Naive thymus-derived CD4-positive, alpha-beta T cell (primary cell): ENCODE measurements at regions not wholly inside any gene's neighbourhood (a gene's known extent, or its start where the extent isn't known, plus 50 kb on each side); places are given as distances from the start of the nearest gene placed in this dataset.
A peak's percentile ranks its signal among the peaks of the same experiment; 100 is the strongest.

Experiments
- ATAC-seq: fragments of 150-1000 bp; cut with Tn5 transposase; 2 replicates; pipeline ENCODE4 v1.10.0; 2021; ENCODE audit warnings: mild to moderate bottlenecking, moderate library complexity
- CTCF ChIA-PET: fragments of 350-600 bp; sonication (Branson Sonifier 250); formaldehyde crosslinking; loops from one replicate; lab custom pipeline; 2021; ENCODE audit warnings: antibody characterized with exemption; lab: Charles Lee
- POLR2A ChIA-PET: fragments of 350-600 bp; sonication (Branson Sonifier 250); formaldehyde crosslinking; loops from one replicate; lab custom pipeline; 2021; ENCODE audit warnings: antibody characterized with exemption, inconsistent platforms; lab: Charles Lee
- DNase-seq, 9 donors: peaks; one replicate each; pipeline versions ENCODE4 v3.0.0 to v3.0.0-alpha.2; 2020 to 2022; ENCODE audit warnings: mixed read lengths in 1 of 9
- H3K27ac ChIP-seq: one replicate; pipeline ENCODE4 v1.7.0; 2013; ENCODE audit warnings: mild to moderate bottlenecking, low read depth, low read length, moderate library complexity
- H3K27me3 ChIP-seq, 2 donors: one replicate each; pipeline ENCODE4 v1.7.0; 2013; ENCODE audit warnings: low read length in 2 of 2, mild to moderate bottlenecking in 2 of 2, moderate library complexity in 2 of 2; ENCODE audit not compliant: control insufficient read depth in 2 of 2, insufficient read depth in 2 of 2
- H3K36me3 ChIP-seq, 3 experiments: 1 replicate in 2 of 3; 2 replicates in 1 of 3; pipeline ENCODE4 v1.7.0; 2013; ENCODE audit warnings: low read length in 3 of 3, mild to moderate bottlenecking in 3 of 3, moderate library complexity in 1 of 3; ENCODE audit not compliant: insufficient read depth in 3 of 3, control insufficient read depth in 2 of 3
- H3K4me1 ChIP-seq, 2 donors: one replicate each; pipeline ENCODE4 v1.7.0; 2013; ENCODE audit warnings: low read length in 2 of 2, mild to moderate bottlenecking in 2 of 2, moderate library complexity in 1 of 2; ENCODE audit not compliant: control insufficient read depth in 2 of 2, insufficient read depth in 2 of 2
- H3K4me3 ChIP-seq: 2 replicates; pipeline ENCODE4 v1.7.0; 2013; ENCODE audit warnings: mild to moderate bottlenecking, low read length
- H3K9me3 ChIP-seq, 3 experiments: 1 replicate in 2 of 3; 2 replicates in 1 of 3; pipeline ENCODE4 v1.7.0; 2013; ENCODE audit warnings: low read length in 3 of 3; ENCODE audit not compliant: control insufficient read depth in 2 of 3
- H3K27ac Mint-ChIP-seq, 9 donors: one replicate each; pipeline ENCODE4 v1.8.0; 2020 to 2022; ENCODE audit warnings: mixed read lengths in 9 of 9, mild to moderate bottlenecking in 8 of 9, moderate library complexity in 5 of 9, inconsistent platforms in 2 of 9
- H3K27me3 Mint-ChIP-seq, 5 donors: one replicate each; pipeline ENCODE4 v1.8.0; 2021 to 2022; ENCODE audit warnings: mixed read lengths in 5 of 5, mild to moderate bottlenecking in 1 of 5
- H3K36me3 Mint-ChIP-seq, 5 donors: one replicate each; pipeline ENCODE4 v1.8.0; 2020 to 2022; ENCODE audit warnings: mixed read lengths in 5 of 5, mild to moderate bottlenecking in 3 of 5, inconsistent platforms in 1 of 5
- H3K4me1 Mint-ChIP-seq, 7 donors: one replicate each; pipeline ENCODE4 v1.8.0; 2020 to 2022; ENCODE audit warnings: mixed read lengths in 7 of 7, mild to moderate bottlenecking in 3 of 7, inconsistent platforms in 1 of 7
- H3K4me3 Mint-ChIP-seq, 10 donors: one replicate each; pipeline ENCODE4 v1.8.0; 2020 to 2022; ENCODE audit warnings: mild to moderate bottlenecking in 10 of 10, mixed read lengths in 10 of 10, moderate library complexity in 6 of 10, inconsistent platforms in 2 of 10
- H3K9me3 Mint-ChIP-seq, 11 donors: one replicate each; pipeline ENCODE4 v1.8.0; 2020 to 2022; ENCODE audit warnings: mixed read lengths in 11 of 11, mild to moderate bottlenecking in 4 of 11, inconsistent platforms in 1 of 11, moderate library complexity in 1 of 11
- intact Hi-C, 2 donors: fragments of 100-400 bp; cut with micrococcal nuclease; formaldehyde crosslinking; loops; one replicate each; pipeline ENCODE4 v1.15.1; 2023

- Histone ChIP-seq H3K9me3 (no peaks in the 10 kb centered on the region), H3K4me3 (no peak overlapping the region), H3K27me3 (no peaks in the 10 kb centered on the region), H3K4me1 (no peaks in the 10 kb centered on the region), H3K36me3 (no peaks in the 10 kb centered on the region), H3K27ac (no peak overlapping the region)
- CTCF ChIA-PET = no interaction called here
- Mint-ChIP-seq H3K27ac (no peak overlapping the region), H3K36me3 (peaks cover 0 to 19% (median 3%) of the 10 kb centered on the region in 5 donors), H3K4me1 (peaks cover 7 to 10% (median 8%) of the 10 kb centered on the region in 7 donors), H3K9me3 (peaks cover 0 to 24% (median 8%) of the 10 kb centered on the region in 11 donors), H3K27me3 (no peaks in the 10 kb centered on the region), H3K4me3 (no peak overlapping the region)
- DNase-seq (no peak), ATAC-seq (no peak)
- intact Hi-C loops = no loop called here
- POLR2A ChIA-PET = no interaction called here
Measured at GRCh38 chrX:78383594-78383993, 56.2 kb upstream of the CYSLTR1 start.

- no peak for ATAC-seq
- Histone ChIP-seq H3K4me1 (no peaks in the 10 kb centered on the region), H3K36me3 (no peaks in the 10 kb centered on the region), H3K27me3 (no peaks in the 10 kb centered on the region), H3K27ac (no peak overlapping the region), H3K9me3 (no peaks in the 10 kb centered on the region), H3K4me3 (no peak overlapping the region)
- peaks cover 0 to 19% (median 0%) of the 10 kb centered on the region in 5 donors for H3K36me3 Mint-ChIP-seq
- H3K27me3 Mint-ChIP-seq = no peaks in the 10 kb centered on the region
- H3K4me3 Mint-ChIP-seq = peak overlapping the region in 2 of 10 donors; percentile 31 to 43
- CTCF ChIA-PET = interaction anchor here (0.6 kb wide), 1 partner anchor 242 kb away, joined by 3 read pairs; no protein-coding TSS in a partner anchor
- H3K4me1 Mint-ChIP-seq = peaks cover 7 to 29% (median 14%) of the 10 kb centered on the region in 7 donors
- H3K27ac Mint-ChIP-seq = peak overlapping the region in 3 of 9 donors; percentile 41 to 76 (median 66)
- POLR2A ChIA-PET = no interaction called here
- peaks cover 0 to 11% (median 2%) of the 10 kb centered on the region in 11 donors for H3K9me3 Mint-ChIP-seq
- intact Hi-C loops = loop anchor here in 1 of 2 donors (5.0 kb wide), 1 partner anchor 46 kb away; no protein-coding TSS in a partner anchor
- DNase-seq = no peak
Measured at GRCh38 chrX:78378476-78379115, 51.2 kb upstream of the CYSLTR1 start.
